ENCODE measurements at regions not wholly inside any gene's neighbourhood (a gene's known extent, or its start where the extent isn't known, plus 50 kb on each side); places are given as distances from the start of the nearest gene placed in this dataset.

GRCh38 chrX:122418758-122419157 is 765.3 kb upstream of the GRIA3 start:
- 62% methylated on average over 7 of the region's 7 CpGs for WGBS (ENCODE audit: insufficient coverage, low coverage, low lambda C conversion rate, missing lambda C conversion rate)
- intact Hi-C loops (cut with DNase I), result no loop called here
- TF ChIP-seq CTCF (IDR thresholded peaks at IDR 0.05) (no peak), POLR2A (IDR thresholded peaks at IDR 0.05) (no peak)
- ATAC-seq (no peak), DNase-seq (no peak)
- Histone ChIP-seq H3K36me3 (no peaks in the 10 kb centered on the region), H3K27me3 (no peaks in the 10 kb centered on the region), H3K27ac (no peak overlapping the region), H3K4me3 (no peak overlapping the region), H3K9me3 (no peaks in the 10 kb centered on the region), H3K4me1 (no peaks in the 10 kb centered on the region)

DNA sequence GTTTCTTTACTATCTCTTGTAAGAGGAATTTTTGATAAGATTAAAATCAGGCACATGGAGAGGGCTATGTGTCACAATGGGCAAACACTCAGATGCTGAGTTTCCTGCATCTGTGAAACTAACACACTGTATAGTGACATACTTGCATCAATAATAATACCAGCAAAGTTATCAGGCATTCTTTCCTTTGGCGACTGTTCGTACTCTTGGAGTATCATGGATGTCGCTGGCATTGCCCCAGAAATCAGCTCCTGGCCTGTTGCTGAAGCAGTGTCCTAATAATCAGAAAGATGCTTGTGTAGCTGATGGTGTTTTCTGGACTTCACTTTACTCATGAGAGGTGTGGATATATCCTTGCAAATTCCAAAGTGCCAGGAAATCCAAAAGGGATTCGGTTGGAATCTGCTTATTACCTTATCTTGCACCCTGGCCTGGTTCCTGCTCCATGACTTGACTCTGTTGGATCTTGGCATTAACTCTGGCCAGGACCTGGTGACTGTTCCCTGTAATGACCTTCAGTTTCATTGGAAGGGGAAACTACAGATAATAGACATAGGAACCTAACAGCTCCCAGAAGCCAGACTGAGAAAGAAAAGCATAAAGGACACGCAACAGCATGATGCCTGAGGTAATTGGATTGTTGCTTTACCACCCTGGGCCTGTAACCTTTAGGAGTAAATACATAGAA is 762.5 kb upstream of the GRIA3 start:
- TF ChIP-seq POLR2A (IDR thresholded peaks at IDR 0.05), result no peak
- TF ChIP-seq CTCF (IDR thresholded peaks at IDR 0.05), result no peak
- Histone ChIP-seq H3K4me1 (no peaks in the 10 kb centered on the region), H3K9me3 (no peaks in the 10 kb centered on the region), H3K36me3 (no peaks in the 10 kb centered on the region), H3K27me3 (no peaks in the 10 kb centered on the region), H3K4me3 (no peak overlapping the region), H3K27ac (no peak overlapping the region)
- ATAC-seq (no peak), DNase-seq (no peak)
- intact Hi-C loops (cut with DNase I), result no loop called here
- 31% methylated on average over 2 of the region's 5 CpGs for WGBS (ENCODE audit: insufficient coverage, low coverage, low lambda C conversion rate, missing lambda C conversion rate)

DNA sequence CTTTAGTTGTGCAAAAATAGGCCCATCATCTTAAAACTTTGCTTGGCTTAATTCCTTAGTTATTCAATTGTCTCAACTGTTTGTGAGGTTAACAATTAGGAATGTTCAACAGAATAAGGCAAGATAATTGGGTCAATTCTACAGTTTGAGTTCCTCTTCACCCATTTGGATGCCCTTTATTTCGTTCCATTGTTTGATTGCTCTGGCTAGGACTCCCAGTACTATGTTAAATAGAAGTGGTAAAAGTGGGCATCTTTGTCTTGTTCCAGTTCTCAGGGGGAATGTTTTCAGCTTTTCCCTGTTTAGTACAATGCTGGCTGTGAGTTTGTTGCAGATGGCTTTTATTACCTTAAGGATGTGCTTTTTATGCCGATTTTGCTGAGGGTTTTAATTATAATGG is 761.5 kb upstream of the GRIA3 start:
- no peaks in the 10 kb centered on the region for H3K9me3 ChIP-seq
- no peak overlapping the region for H3K4me3 ChIP-seq
- intact Hi-C loops (cut with DNase I), result no loop called here
- TF ChIP-seq CTCF (IDR thresholded peaks at IDR 0.05) (no peak), POLR2A (IDR thresholded peaks at IDR 0.05) (no peak)
- no peaks in the 10 kb centered on the region for H3K4me1 ChIP-seq
- no peak for DNase-seq
- WGBS (ENCODE audit: insufficient coverage, low coverage, low lambda C conversion rate, missing lambda C conversion rate), result 27% methylated on average over 2 of the region's 2 CpGs
- H3K27ac ChIP-seq, result no peak overlapping the region
- ATAC-seq, result no peak
- no peaks in the 10 kb centered on the region for H3K36me3 ChIP-seq
- H3K27me3 ChIP-seq, result no peaks in the 10 kb centered on the region

- H3K36me3 ChIP-seq, result no peaks in the 10 kb centered on the region
- no peak for ATAC-seq
- H3K4me3 ChIP-seq, result no peak overlapping the region
- TF ChIP-seq CTCF (IDR thresholded peaks at IDR 0.05) (no peak), POLR2A (IDR thresholded peaks at IDR 0.05) (no peak)
- H3K27me3 ChIP-seq, result no peaks in the 10 kb centered on the region
- intact Hi-C loops (cut with DNase I), result no loop called here
- H3K4me1 ChIP-seq, result no peaks in the 10 kb centered on the region
- DNase-seq, result no peak
- WGBS (ENCODE audit: insufficient coverage, low coverage, low lambda C conversion rate, missing lambda C conversion rate), result 26% methylated on average over 2 of the region's 2 CpGs
- H3K9me3 ChIP-seq, result no peaks in the 10 kb centered on the region
- no peak overlapping the region for H3K27ac ChIP-seq
These were observed 749.1 kb upstream of the GRIA3 start for GRCh38 chrX:122434942-122435341.

DNA sequence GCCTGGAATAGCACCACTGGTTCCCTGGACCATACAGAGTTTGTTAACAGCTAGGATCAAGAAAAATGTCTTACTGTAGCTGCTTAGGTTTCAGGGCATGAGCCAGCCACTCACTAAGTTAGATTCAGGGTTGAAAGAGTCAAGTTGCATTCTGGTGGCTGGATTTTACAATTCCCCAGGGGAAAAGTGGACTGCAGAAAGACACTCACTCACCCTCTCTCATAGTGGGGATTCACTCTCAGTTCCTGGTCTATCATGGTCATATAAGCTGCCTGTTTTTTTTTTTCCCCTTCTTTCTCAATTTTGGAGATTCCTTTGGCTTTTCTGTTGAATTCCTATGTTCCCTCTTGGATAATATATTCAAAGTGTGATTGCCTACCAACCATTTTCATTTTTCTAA is 744.2 kb upstream of the GRIA3 start:
- Histone ChIP-seq H3K27me3 (no peaks in the 10 kb centered on the region), H3K27ac (no peak overlapping the region), H3K9me3 (no peaks in the 10 kb centered on the region), H3K4me1 (no peaks in the 10 kb centered on the region), H3K4me3 (no peak overlapping the region), H3K36me3 (no peaks in the 10 kb centered on the region)
- TF ChIP-seq POLR2A (IDR thresholded peaks at IDR 0.05) (no peak), CTCF (IDR thresholded peaks at IDR 0.05) (no peak)
- intact Hi-C loops (cut with DNase I), result no loop called here
- no peak for ATAC-seq
- no peak for DNase-seq
